Colonic mucosa (tissue), 4 donors: ENCODE measurements at regions not wholly inside any gene's neighbourhood (a gene's known extent, or its start where the extent isn't known, plus 50 kb on each side); places are given as distances from the start of the nearest gene placed in this dataset.

Source experiments
- DNase-seq: peaks from one replicate; pipeline ENCODE4 v3.0.0-alpha.2; 2020
- H3K27ac ChIP-seq: fragments of 200-600 bp; one replicate; pipeline ENCODE4 v1.8.0; 2021
- H3K27me3 ChIP-seq: fragments of 200-600 bp; one replicate; pipeline ENCODE4 v1.8.0; 2021
- H3K36me3 ChIP-seq: fragments of 200-600 bp; one replicate; pipeline ENCODE4 v1.8.0; 2021
- H3K4me1 ChIP-seq: fragments of 200-600 bp; one replicate; pipeline ENCODE4 v1.8.0; 2021; ENCODE audit warnings: mild to moderate bottlenecking
- H3K4me3 ChIP-seq: fragments of 200-600 bp; one replicate; pipeline ENCODE4 v1.8.0; 2021
- H3K9ac ChIP-seq, 2 donors: one replicate each; pipeline ENCODE4 v1.7.0; 2013; ENCODE audit warnings: control low read depth in 2 of 2, low read depth in 2 of 2, low read length in 2 of 2
- H3K9me3 ChIP-seq: fragments of 200-600 bp; one replicate; pipeline ENCODE4 v1.8.0; 2021
- CTCF ChIP-seq: fragments of 200-600 bp; IDR thresholded peaks from one replicate; pipeline ENCODE4 v1.8.0; 2022; ENCODE audit warnings: antibody characterized with exemption, mild to moderate bottlenecking
- intact Hi-C: fragments of 100-400 bp; cut with DNase I; formaldehyde crosslinking; loops from one replicate; pipeline ENCODE4 v1.14.1; 2022
- donor health status: healthy.
- donor health status: DM: no; HTN: no; CAD: no.
- donor health status: DM: no; HTN: no; CAD: no.

GRCh38 chr4:188197566-188197965 lies 58.3 kb downstream of the TRIML1 start:
- no peak overlapping the region for H3K27ac ChIP-seq
- no peaks in the 10 kb centered on the region for H3K36me3 ChIP-seq
- H3K4me1 ChIP-seq = no peaks in the 10 kb centered on the region
- no peak for TF ChIP-seq CTCF
- no peaks in the 10 kb centered on the region for H3K27me3 ChIP-seq
- intact Hi-C loops = no loop called here
- H3K4me3 ChIP-seq = no peak overlapping the region
- DNase-seq = no peak
- H3K9ac ChIP-seq = no peak overlapping the region
- no peaks in the 10 kb centered on the region for H3K9me3 ChIP-seq

GRCh38 chr4:188198982-188199792 lies 59.9 kb downstream of the TRIML1 start:
- intact Hi-C loops = no loop called here
- no peak overlapping the region for H3K4me3 ChIP-seq
- TF ChIP-seq CTCF = no peak
- no peaks in the 10 kb centered on the region for H3K9me3 ChIP-seq
- H3K4me1 ChIP-seq = no peaks in the 10 kb centered on the region
- no peaks in the 10 kb centered on the region for H3K27me3 ChIP-seq
- no peak overlapping the region for H3K9ac ChIP-seq
- DNase-seq = no peak
- no peaks in the 10 kb centered on the region for H3K36me3 ChIP-seq
- H3K27ac ChIP-seq = no peak overlapping the region

GRCh38 chr4:188201851-188202250 lies 62.6 kb downstream of the TRIML1 start:
- DNase-seq = no peak
- Histone ChIP-seq H3K9ac (no peak overlapping the region), H3K27ac (no peak overlapping the region), H3K4me1 (no peaks in the 10 kb centered on the region), H3K36me3 (no peaks in the 10 kb centered on the region), H3K27me3 (no peaks in the 10 kb centered on the region), H3K9me3 (no peaks in the 10 kb centered on the region), H3K4me3 (no peak overlapping the region)
- intact Hi-C loops = no loop called here
- no peak for TF ChIP-seq CTCF

- no peak overlapping the region for H3K27ac ChIP-seq
- no peak for DNase-seq
- H3K9ac ChIP-seq = no peak overlapping the region
- intact Hi-C loops = no loop called here
- H3K36me3 ChIP-seq = no peaks in the 10 kb centered on the region
- H3K4me1 ChIP-seq = no peaks in the 10 kb centered on the region
- no peak overlapping the region for H3K4me3 ChIP-seq
- H3K9me3 ChIP-seq = no peaks in the 10 kb centered on the region
- TF ChIP-seq CTCF = no peak
- H3K27me3 ChIP-seq = no peaks in the 10 kb centered on the region
Measured at GRCh38 chr4:188206783-188207182, 67.5 kb downstream of the TRIML1 start.

- Histone ChIP-seq H3K27me3 (no peaks in the 10 kb centered on the region), H3K4me1 (no peaks in the 10 kb centered on the region), H3K27ac (no peak overlapping the region), H3K4me3 (no peak overlapping the region), H3K9ac (no peak overlapping the region), H3K36me3 (no peaks in the 10 kb centered on the region), H3K9me3 (no peaks in the 10 kb centered on the region)
- DNase-seq = no peak
- intact Hi-C loops = no loop called here
- no peak for TF ChIP-seq CTCF
Measured at GRCh38 chr4:188214861-188215260, 75.6 kb downstream of the TRIML1 start.
